ENCODE measurements at regions not wholly inside any gene's neighbourhood (a gene's known extent, or its start where the extent isn't known, plus 50 kb on each side); places are given as distances from the start of the nearest gene placed in this dataset.

GRCh38 chr19:31223740-31224534, 125.3 kb downstream of the TSHZ3 start:
- DNase-seq (ENCODE audit: extremely low spot score) = no peak
- TF ChIP-seq FOXK2 (IDR thresholded peaks at IDR 0.05) (no peak), HDGF (IDR thresholded peaks at IDR 0.05; ENCODE audit: borderline replicate concordance) (no peak), FOXA1 (IDR thresholded peaks at IDR 0.05) (no peak), LEF1 (IDR thresholded peaks at IDR 0.05; ENCODE audit: borderline replicate concordance) (no peak), ZNF384 (IDR thresholded peaks at IDR 0.05) (no peak), FOXM1 (IDR thresholded peaks at IDR 0.05; ENCODE audit: borderline replicate concordance) (no peak), BHLHE40 (IDR thresholded peaks at IDR 0.05; ENCODE audit: borderline replicate concordance) (no peak), SUZ12 (IDR thresholded peaks at IDR 0.05) (no peak), PKNOX1 (IDR thresholded peaks at IDR 0.05) (no peak), L3MBTL2 (conservative IDR thresholded peaks at IDR 0.05) (no peak), NFRKB (IDR thresholded peaks at IDR 0.05) (no peak), TARDBP (IDR thresholded peaks at IDR 0.05) (no peak), ELF4 (IDR thresholded peaks at IDR 0.05) (no peak), CTBP1 (IDR thresholded peaks at IDR 0.05; ENCODE audit: borderline replicate concordance) (no peak), ARNT (IDR thresholded peaks at IDR 0.05) (no peak), SP1 (IDR thresholded peaks at IDR 0.05) (no peak)
- POLR2A ChIA-PET = no interaction called here
- CTCF ChIA-PET = no interaction called here

GRCh38 chr19:31220540-31220939, 128.7 kb downstream of the TSHZ3 start:
- POLR2A ChIA-PET = no interaction called here
- TF ChIP-seq HDGF (IDR thresholded peaks at IDR 0.05; ENCODE audit: borderline replicate concordance) = no peak
- peak; percentile 19 for DNase-seq (ENCODE audit: extremely low spot score)
- CTCF ChIA-PET = no interaction called here

- ChIA-PET CTCF (no interaction called here), POLR2A (no interaction called here)
- no peak for DNase-seq (ENCODE audit: extremely low spot score)
- TF ChIP-seq FOXK2 (IDR thresholded peaks at IDR 0.05) (no peak), BHLHE40 (IDR thresholded peaks at IDR 0.05; ENCODE audit: borderline replicate concordance) (no peak), TARDBP (IDR thresholded peaks at IDR 0.05) (no peak), HDGF (IDR thresholded peaks at IDR 0.05; ENCODE audit: borderline replicate concordance) (no peak), L3MBTL2 (conservative IDR thresholded peaks at IDR 0.05) (no peak), NFRKB (IDR thresholded peaks at IDR 0.05) (no peak), ZNF384 (IDR thresholded peaks at IDR 0.05) (no peak), SP1 (IDR thresholded peaks at IDR 0.05) (no peak), LEF1 (IDR thresholded peaks at IDR 0.05; ENCODE audit: borderline replicate concordance) (no peak), ARNT (IDR thresholded peaks at IDR 0.05) (no peak), FOXM1 (IDR thresholded peaks at IDR 0.05; ENCODE audit: borderline replicate concordance) (no peak), FOXA1 (IDR thresholded peaks at IDR 0.05) (no peak), SUZ12 (IDR thresholded peaks at IDR 0.05) (no peak), PKNOX1 (IDR thresholded peaks at IDR 0.05) (no peak), CTBP1 (IDR thresholded peaks at IDR 0.05; ENCODE audit: borderline replicate concordance) (no peak), ELF4 (IDR thresholded peaks at IDR 0.05) (no peak)
Observed at GRCh38 chr19:31214997-31215396, 134.2 kb downstream of the TSHZ3 start.

- ChIA-PET POLR2A (no interaction called here), CTCF (no interaction called here)
- TF ChIP-seq BHLHE40 (IDR thresholded peaks at IDR 0.05; ENCODE audit: borderline replicate concordance) (no peak), NFRKB (IDR thresholded peaks at IDR 0.05) (no peak), CTBP1 (IDR thresholded peaks at IDR 0.05; ENCODE audit: borderline replicate concordance) (no peak), SUZ12 (IDR thresholded peaks at IDR 0.05) (no peak), ZNF384 (IDR thresholded peaks at IDR 0.05) (no peak), PKNOX1 (IDR thresholded peaks at IDR 0.05) (no peak), L3MBTL2 (conservative IDR thresholded peaks at IDR 0.05) (no peak), FOXM1 (IDR thresholded peaks at IDR 0.05; ENCODE audit: borderline replicate concordance) (no peak), FOXK2 (IDR thresholded peaks at IDR 0.05) (no peak)
- no peak for DNase-seq (ENCODE audit: extremely low spot score)
Observed at GRCh38 chr19:31214086-31214485, 135.2 kb downstream of the TSHZ3 start.

GRCh38 chr19:31211088-31211487, 138.1 kb downstream of the TSHZ3 start:
- POLR2A ChIA-PET = no interaction called here
- DNase-seq (ENCODE audit: extremely low spot score) = no peak
- CTCF ChIA-PET = no interaction called here
- TF ChIP-seq HDGF (IDR thresholded peaks at IDR 0.05; ENCODE audit: borderline replicate concordance) (no peak), CTBP1 (IDR thresholded peaks at IDR 0.05; ENCODE audit: borderline replicate concordance) (no peak), FOXM1 (IDR thresholded peaks at IDR 0.05; ENCODE audit: borderline replicate concordance) (no peak), L3MBTL2 (conservative IDR thresholded peaks at IDR 0.05) (no peak), FOXK2 (IDR thresholded peaks at IDR 0.05) (no peak), LEF1 (IDR thresholded peaks at IDR 0.05; ENCODE audit: borderline replicate concordance) (no peak), TARDBP (IDR thresholded peaks at IDR 0.05) (no peak), NFRKB (IDR thresholded peaks at IDR 0.05) (no peak), ZNF384 (IDR thresholded peaks at IDR 0.05) (no peak), ARNT (IDR thresholded peaks at IDR 0.05) (no peak), BHLHE40 (IDR thresholded peaks at IDR 0.05; ENCODE audit: borderline replicate concordance) (no peak), ELF4 (IDR thresholded peaks at IDR 0.05) (no peak)

- ChIA-PET CTCF (no interaction called here), POLR2A (no interaction called here)
- DNase-seq (ENCODE audit: extremely low spot score) = no peak
- no peak for TF ChIP-seq BHLHE40 (IDR thresholded peaks at IDR 0.05; ENCODE audit: borderline replicate concordance)
- no peak for TF ChIP-seq ELF4 (IDR thresholded peaks at IDR 0.05)
- no peak for TF ChIP-seq SUZ12 (IDR thresholded peaks at IDR 0.05)
- no peak for TF ChIP-seq FOXM1 (IDR thresholded peaks at IDR 0.05; ENCODE audit: borderline replicate concordance)
- no peak for TF ChIP-seq PKNOX1 (IDR thresholded peaks at IDR 0.05)
- TF ChIP-seq CTBP1 (IDR thresholded peaks at IDR 0.05; ENCODE audit: borderline replicate concordance) = no peak
- no peak for TF ChIP-seq NFRKB (IDR thresholded peaks at IDR 0.05)
- TF ChIP-seq FOXA1 (IDR thresholded peaks at IDR 0.05) = no peak
- no peak for TF ChIP-seq TARDBP (IDR thresholded peaks at IDR 0.05)
- no peak for TF ChIP-seq ARNT (IDR thresholded peaks at IDR 0.05)
- TF ChIP-seq HDGF (IDR thresholded peaks at IDR 0.05; ENCODE audit: borderline replicate concordance) = no peak
- TF ChIP-seq L3MBTL2 (conservative IDR thresholded peaks at IDR 0.05) = no peak
- TF ChIP-seq LEF1 (IDR thresholded peaks at IDR 0.05; ENCODE audit: borderline replicate concordance) = no peak
- no peak for TF ChIP-seq ZNF384 (IDR thresholded peaks at IDR 0.05)
Observed at GRCh38 chr19:31205887-31206518, 143.2 kb downstream of the TSHZ3 start.

Data from HEK293T (cell line).